GM23338 (cell line): ENCODE measurements at regions not wholly inside any gene's neighbourhood (a gene's known extent, or its start where the extent isn't known, plus 50 kb on each side); places are given as distances from the start of the nearest gene placed in this dataset.

ENCODE experiments used
- ATAC-seq: fragments of 200-7000 bp; cut with Tn5 transposase; 3 replicates; pipeline ENCODE4 v1.9.1; 2020
- DNase-seq: peaks from one replicate; pipeline ENCODE4 v3.0.0-alpha.2; 2015; ENCODE audit warnings: low spot score
- H2AFZ ChIP-seq: fragments of 200-600 bp; sonication (generic); 2 replicates; pipeline ENCODE4 v1.8.0; 2016; ENCODE audit warnings: antibody characterized with exemption, mild to moderate bottlenecking, moderate library complexity
- H3F3A ChIP-seq: fragments of 200-600 bp; sonication (generic); replicated peaks from 2 replicates; pipeline ENCODE4 v1.8.0; 2017; ENCODE audit warnings: antibody characterized with exemption, mixed run types, low read depth
- H3K27ac ChIP-seq: fragments of 200-600 bp; sonication (generic); 2 replicates; pipeline ENCODE4 v1.6.1; 2016; ENCODE audit warnings: low read depth
- H3K27me3 ChIP-seq: fragments of 200-600 bp; sonication (generic); 2 replicates; pipeline ENCODE4 v1.8.0; 2016; ENCODE audit warnings: mild to moderate bottlenecking, mixed run types, moderate library complexity; ENCODE audit not compliant: insufficient read depth
- H3K36me3 ChIP-seq: fragments of 200-600 bp; sonication (generic); 2 replicates; pipeline ENCODE4 v1.8.0; 2016; ENCODE audit warnings: mild to moderate bottlenecking; ENCODE audit not compliant: insufficient read depth
- H3K4me1 ChIP-seq: fragments of 200-600 bp; sonication (generic); 2 replicates; pipeline ENCODE4 v1.8.0; 2016; ENCODE audit warnings: mild to moderate bottlenecking, moderate library complexity; ENCODE audit not compliant: insufficient read depth
- H3K4me2 ChIP-seq: fragments of 200-600 bp; sonication (generic); 2 replicates; pipeline ENCODE4 v1.7.1; 2017; ENCODE audit warnings: mixed run types
- H3K4me3 ChIP-seq: fragments of 200-600 bp; sonication (generic); 2 replicates; pipeline ENCODE4 v1.6.1; 2016; ENCODE audit warnings: mixed run types
- H3K79me2 ChIP-seq: fragments of 200-600 bp; sonication (generic); replicated peaks from 2 replicates; pipeline ENCODE4 v1.8.0; 2017; ENCODE audit warnings: mild to moderate bottlenecking; ENCODE audit not compliant: insufficient read depth
- H3K9me2 ChIP-seq: fragments of 200-600 bp; sonication (generic); 2 replicates; pipeline ENCODE4 v1.8.0; 2017; ENCODE audit not compliant: insufficient read depth
- H4K20me1 ChIP-seq: fragments of 200-600 bp; sonication (generic); replicated peaks from 2 replicates; pipeline ENCODE4 v1.8.0; 2017; ENCODE audit warnings: mild to moderate bottlenecking; ENCODE audit not compliant: insufficient read depth
- H3K27ac Mint-ChIP-seq: 2 replicates; pipeline ENCODE4 v1.8.0; 2020; ENCODE audit warnings: inconsistent platforms, mild to moderate bottlenecking, moderate library complexity, mixed read lengths
- H3K27me3 Mint-ChIP-seq: 3 replicates; pipeline ENCODE4 v1.8.0; 2022; ENCODE audit warnings: low read depth, mild to moderate bottlenecking, moderate library complexity, mixed read lengths, inconsistent platforms; ENCODE audit not compliant: insufficient read depth, poor library complexity
- H3K36me3 Mint-ChIP-seq: 3 replicates; pipeline ENCODE4 v1.8.0; 2021; ENCODE audit warnings: low read depth, mild to moderate bottlenecking, inconsistent platforms, moderate library complexity, mixed read lengths
- H3K4me1 Mint-ChIP-seq: 3 replicates; pipeline ENCODE4 v1.8.0; 2020; ENCODE audit warnings: mild to moderate bottlenecking, inconsistent platforms, mixed read lengths
- H3K4me3 Mint-ChIP-seq: 3 replicates; pipeline ENCODE4 v1.8.0; 2021; ENCODE audit warnings: moderate library complexity, mild to moderate bottlenecking, inconsistent platforms, mixed read lengths
- H3K9me3 Mint-ChIP-seq: 3 replicates; pipeline ENCODE4 v1.8.0; 2020; ENCODE audit warnings: moderate library complexity, mild to moderate bottlenecking, inconsistent platforms, mixed read lengths
- CREB1 ChIP-seq: fragments of 250-450 bp; sonication (Bioruptor Pico); IDR thresholded peaks from 2 replicates; pipeline ENCODE4 v1.5.0; 2020; ENCODE audit warnings: low read depth, mild to moderate bottlenecking, moderate library complexity
- CTCF ChIP-seq, 2 experiments: fragments of 200-600 bp in 1 of 2; sonication (generic) in 1 of 2; conservative IDR thresholded peaks; 2 replicates each; pipeline versions ENCODE4 v1.5.1 to v1.6.1; 2016 to 2017; ENCODE audit warnings: antibody characterized with exemption in 2 of 2, low read depth in 2 of 2, mild to moderate bottlenecking in 2 of 2, moderate library complexity in 1 of 2
- EZH2 ChIP-seq: fragments of 200-600 bp; sonication (generic); IDR thresholded peaks from one replicate; pipeline ENCODE4 v1.8.0; 2017; ENCODE audit warnings: antibody characterized with exemption, mild to moderate bottlenecking, low read depth; ENCODE audit not compliant: unreplicated experiment
- EZH2phosphoT487 ChIP-seq: fragments of 200-600 bp; sonication (generic); IDR thresholded peaks from one replicate; pipeline ENCODE4 v1.8.1; 2018; ENCODE audit warnings: antibody characterized with exemption; ENCODE audit not compliant: unreplicated experiment
- POLR2AphosphoS5 ChIP-seq: IDR thresholded peaks from 2 replicates; pipeline ENCODE4 v1.6.1; 2016; ENCODE audit warnings: antibody characterized with exemption, low read depth
- REST ChIP-seq: IDR thresholded peaks from one replicate; pipeline ENCODE4 v1.6.1; 2018; ENCODE audit warnings: antibody characterized with exemption; ENCODE audit not compliant: unreplicated experiment
- STAT1 ChIP-seq: IDR thresholded peaks from one replicate; pipeline ENCODE4 v1.6.1; 2016; ENCODE audit warnings: antibody characterized with exemption; ENCODE audit not compliant: unreplicated experiment
- ZNF114 ChIP-seq: fragments of 250-450 bp; sonication (Bioruptor Pico); IDR thresholded peaks from 2 replicates; pipeline ENCODE4 v1.5.0; 2020; ENCODE audit warnings: mild to moderate bottlenecking, moderate library complexity
- ZNF331 ChIP-seq: fragments of 250-450 bp; sonication (Bioruptor Pico); IDR thresholded peaks from 2 replicates; pipeline ENCODE4 v1.5.0; 2020; ENCODE audit warnings: low read depth, mild to moderate bottlenecking, moderate library complexity
- TF ChIP-seq, protein P1 (sequence below): IDR thresholded peaks from 2 replicates; pipeline ENCODE4 v1.6.1; 2016; ENCODE audit warnings: antibody characterized with exemption

DNA sequence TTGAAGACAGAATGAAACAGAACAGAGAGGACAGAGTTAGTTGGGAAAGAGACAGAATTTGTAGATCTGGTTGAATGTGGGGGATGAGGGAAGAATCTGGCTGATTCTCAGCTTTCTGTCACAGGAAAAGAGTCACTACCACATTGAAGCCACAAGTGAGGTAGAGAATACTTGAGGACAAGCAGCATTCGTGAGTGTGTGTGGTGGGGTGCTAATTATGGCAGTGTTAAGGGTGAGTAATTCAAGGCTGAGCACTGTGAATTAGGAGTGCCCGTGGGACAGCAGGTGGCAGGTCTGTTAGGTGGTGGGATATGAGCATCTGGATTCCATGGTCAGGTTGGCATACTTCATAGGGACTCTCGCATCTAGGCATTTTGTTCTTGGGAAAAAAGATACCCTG is 347.4 kb upstream of the PRICKLE1 start (continued):
- TF ChIP-seq CTCF (conservative IDR thresholded peaks at IDR 0.05; ENCODE audit: low read depth in 2 of 2), result no peak
- no peak for TF ChIP-seq REST
- TF ChIP-seq STAT1, result no peak
- TF ChIP-seq POLR2AphosphoS5, result no peak
- TF ChIP-seq CREB1 (CRISPR knock-in tag), result no peak

DNA sequence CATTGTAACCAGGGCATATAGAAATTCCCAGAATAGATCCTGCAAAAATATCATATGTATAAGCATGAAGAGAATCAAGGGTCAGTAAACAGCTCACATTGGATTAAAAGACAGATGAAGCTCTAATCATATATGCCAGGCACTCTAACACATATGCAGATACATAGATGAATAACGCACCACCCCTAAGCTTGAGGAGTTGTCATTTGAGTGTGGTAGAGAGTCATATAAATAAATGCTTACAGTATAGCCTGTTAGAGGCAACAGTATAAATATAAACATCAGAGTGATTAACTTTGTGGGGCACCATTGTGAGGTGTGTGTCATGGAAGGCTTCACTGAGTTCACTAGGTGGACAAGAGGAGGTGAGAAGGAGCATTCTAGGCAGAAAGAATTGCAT is 346.7 kb upstream of the PRICKLE1 start:
- Mint-ChIP-seq H3K27me3 (no peaks in the 10 kb centered on the region), H3K27ac (no peak overlapping the region), H3K4me3 (no peak overlapping the region), H3K9me3 (peaks cover 4% of the 10 kb centered on the region; the same call in 2 of the 3 replicates), H3K36me3 (peaks cover 3% of the 10 kb centered on the region; the same call in 2 of the 3 replicates), H3K4me1 (peaks cover 12% of the 10 kb centered on the region; the same call in 2 of the 3 replicates)
- Histone ChIP-seq H3K27ac (no peak overlapping the region), H3K4me1 (no peaks in the 10 kb centered on the region; the same call in 1 of the 2 replicates), H3K36me3 (no peaks in the 10 kb centered on the region), H3K9me2 (peaks cover 6% of the 10 kb centered on the region; the same call in 1 of the 2 replicates), H3K4me3 (no peak overlapping the region), H4K20me1 (no peaks in the 10 kb centered on the region), H3F3A (no peaks in the 10 kb centered on the region), H3K27me3 (no peaks in the 10 kb centered on the region), H3K79me2 (no peaks in the 10 kb centered on the region), H3K4me2 (no peak overlapping the region), H2AFZ (no peak overlapping the region)
- no peak for DNase-seq
- ATAC-seq, result no peak
- no peak for TF ChIP-seq EZH2
- TF ChIP-seq CTCF (conservative IDR thresholded peaks at IDR 0.05; ENCODE audit: low read depth in 2 of 2), result no peak
- TF ChIP-seq CREB1 (CRISPR knock-in tag), result no peak
- TF ChIP-seq REST, result no peak
- TF ChIP-seq ZNF331, result no peak
- TF ChIP-seq, protein P1, sequence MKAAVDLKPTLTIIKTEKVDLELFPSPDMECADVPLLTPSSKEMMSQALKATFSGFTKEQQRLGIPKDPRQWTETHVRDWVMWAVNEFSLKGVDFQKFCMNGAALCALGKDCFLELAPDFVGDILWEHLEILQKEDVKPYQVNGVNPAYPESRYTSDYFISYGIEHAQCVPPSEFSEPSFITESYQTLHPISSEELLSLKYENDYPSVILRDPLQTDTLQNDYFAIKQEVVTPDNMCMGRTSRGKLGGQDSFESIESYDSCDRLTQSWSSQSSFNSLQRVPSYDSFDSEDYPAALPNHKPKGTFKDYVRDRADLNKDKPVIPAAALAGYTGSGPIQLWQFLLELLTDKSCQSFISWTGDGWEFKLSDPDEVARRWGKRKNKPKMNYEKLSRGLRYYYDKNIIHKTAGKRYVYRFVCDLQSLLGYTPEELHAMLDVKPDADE, result no peak
- TF ChIP-seq ZNF114 (CRISPR knock-in tag), result no peak
- TF ChIP-seq EZH2phosphoT487, result no peak
